ENCODE measurements at regions not wholly inside any gene's neighbourhood (a gene's known extent, or its start where the extent isn't known, plus 50 kb on each side); places are given as distances from the start of the nearest gene placed in this dataset.

DNA sequence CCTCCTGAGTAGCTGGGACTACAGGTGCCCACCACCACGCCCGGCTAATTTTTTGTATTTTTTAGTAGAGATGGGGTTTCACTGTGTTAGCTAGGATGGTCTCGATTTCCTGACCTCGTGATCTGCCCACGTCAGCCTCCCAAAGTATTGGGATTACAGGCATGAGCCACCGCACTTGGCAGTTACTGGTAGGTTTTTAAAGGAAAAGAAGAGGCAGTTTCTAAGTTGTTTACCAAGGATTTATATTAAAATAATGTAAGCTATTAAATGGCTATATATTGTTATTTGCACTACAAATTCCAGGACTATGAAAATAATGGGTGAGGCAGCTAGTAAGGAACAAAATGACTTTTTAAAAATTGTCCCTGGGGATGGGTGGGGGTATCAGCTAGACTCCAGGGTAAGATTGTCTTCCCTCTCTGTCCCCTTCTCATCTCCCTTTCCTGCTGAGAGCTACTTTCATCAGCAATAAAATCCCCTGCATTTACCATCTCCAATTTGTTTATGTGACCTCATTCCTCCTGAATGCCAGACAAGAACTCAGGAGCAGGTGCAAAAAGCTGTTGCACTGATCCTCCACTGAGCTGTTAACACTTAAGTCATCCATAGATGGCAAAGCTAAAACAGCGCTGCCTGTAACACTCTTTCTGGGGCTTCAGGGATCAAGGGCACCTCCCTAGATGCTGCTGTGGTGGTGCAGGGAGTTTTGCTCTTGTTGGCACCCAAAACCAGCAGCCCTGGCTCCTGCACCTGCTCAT lies 165.2 kb downstream of the ZPLD1 start (continued):
- no peak for TF ChIP-seq MAFK (IDR thresholded peaks at IDR 0.05; ENCODE audit: low read depth, low read length)
